Stimulated activated memory B cell treated with anti-CD40 and anti-IgM and Interleukin-4, amounts not matched to agents 10 μg/mL and 1 μg/mL and 100 μg/mL, for 72 hours (primary cell): ENCODE measurements at regions not wholly inside any gene's neighbourhood (a gene's known extent, or its start where the extent isn't known, plus 50 kb on each side); places are given as distances from the start of the nearest gene placed in this dataset.

ENCODE experiments used
- ATAC-seq: fragments of 150-1000 bp; cut with Tn5 transposase; 2 replicates; pipeline ENCODE4 v1.10.0; 2021
- H3K27ac Mint-ChIP-seq: one replicate; pipeline ENCODE4 v1.8.0; 2022; ENCODE audit warnings: mild to moderate bottlenecking, mixed read lengths
- H3K27me3 Mint-ChIP-seq: one replicate; pipeline ENCODE4 v1.8.0; 2022; ENCODE audit warnings: mixed read lengths
- H3K36me3 Mint-ChIP-seq: one replicate; pipeline ENCODE4 v1.8.0; 2022; ENCODE audit warnings: mixed read lengths
- H3K4me1 Mint-ChIP-seq: one replicate; pipeline ENCODE4 v1.8.0; 2022; ENCODE audit warnings: mixed read lengths
- H3K4me3 Mint-ChIP-seq: one replicate; pipeline ENCODE4 v1.8.0; 2022; ENCODE audit warnings: mild to moderate bottlenecking, moderate library complexity, mixed read lengths
- H3K9me3 Mint-ChIP-seq: one replicate; pipeline ENCODE4 v1.8.0; 2022; ENCODE audit warnings: mixed read lengths

GRCh38 chr9:89893886-89894285 lies 289.1 kb downstream of the GADD45G start:
- H3K4me3 Mint-ChIP-seq = no peak overlapping the region
- H3K27me3 Mint-ChIP-seq = no peaks in the 10 kb centered on the region
- H3K9me3 Mint-ChIP-seq = no peaks in the 10 kb centered on the region
- H3K36me3 Mint-ChIP-seq = no peaks in the 10 kb centered on the region
- no peak overlapping the region for H3K27ac Mint-ChIP-seq
- no peaks in the 10 kb centered on the region for H3K4me1 Mint-ChIP-seq
- no peak for ATAC-seq

GRCh38 chr9:89896806-89897340 lies 292.1 kb downstream of the GADD45G start:
- no peaks in the 10 kb centered on the region for H3K9me3 Mint-ChIP-seq
- no peaks in the 10 kb centered on the region for H3K4me1 Mint-ChIP-seq
- H3K27me3 Mint-ChIP-seq = peaks cover 24% of the 10 kb centered on the region
- H3K36me3 Mint-ChIP-seq = no peaks in the 10 kb centered on the region
- H3K27ac Mint-ChIP-seq = no peak overlapping the region
- H3K4me3 Mint-ChIP-seq = no peak overlapping the region
- ATAC-seq = no peak

GRCh38 chr9:89899573-89899972 lies 294.8 kb downstream of the GADD45G start:
- Mint-ChIP-seq H3K36me3 (no peaks in the 10 kb centered on the region), H3K4me1 (no peaks in the 10 kb centered on the region), H3K4me3 (no peak overlapping the region), H3K27me3 (peaks cover 42% of the 10 kb centered on the region), H3K27ac (no peak overlapping the region), H3K9me3 (no peaks in the 10 kb centered on the region)
- ATAC-seq = no peak

- no peak overlapping the region for H3K4me3 Mint-ChIP-seq
- H3K4me1 Mint-ChIP-seq = no peaks in the 10 kb centered on the region
- H3K36me3 Mint-ChIP-seq = no peaks in the 10 kb centered on the region
- no peaks in the 10 kb centered on the region for H3K9me3 Mint-ChIP-seq
- no peak overlapping the region for H3K27ac Mint-ChIP-seq
- no peak for ATAC-seq
- H3K27me3 Mint-ChIP-seq = peaks cover 51% of the 10 kb centered on the region
These were observed 297.1 kb downstream of the GADD45G start for GRCh38 chr9:89901920-89902319.

- Mint-ChIP-seq H3K36me3 (no peaks in the 10 kb centered on the region), H3K4me1 (no peaks in the 10 kb centered on the region), H3K27ac (no peak overlapping the region), H3K27me3 (peaks cover 51% of the 10 kb centered on the region), H3K4me3 (no peak overlapping the region), H3K9me3 (no peaks in the 10 kb centered on the region)
- no peak for ATAC-seq
These were observed 297.8 kb downstream of the GADD45G start for GRCh38 chr9:89902450-89903140.

- Mint-ChIP-seq H3K4me3 (no peak overlapping the region), H3K27me3 (peaks cover 51% of the 10 kb centered on the region), H3K36me3 (no peaks in the 10 kb centered on the region), H3K9me3 (no peaks in the 10 kb centered on the region), H3K4me1 (no peaks in the 10 kb centered on the region), H3K27ac (no peak overlapping the region)
- ATAC-seq = no peak
These were observed 298.3 kb downstream of the GADD45G start for GRCh38 chr9:89903141-89903475.

- H3K27ac Mint-ChIP-seq = no peak overlapping the region
- H3K27me3 Mint-ChIP-seq = peaks cover 37% of the 10 kb centered on the region
- H3K9me3 Mint-ChIP-seq = no peaks in the 10 kb centered on the region
- no peaks in the 10 kb centered on the region for H3K36me3 Mint-ChIP-seq
- no peaks in the 10 kb centered on the region for H3K4me1 Mint-ChIP-seq
- H3K4me3 Mint-ChIP-seq = no peak overlapping the region
- ATAC-seq = no peak
These were observed 301.0 kb downstream of the GADD45G start for GRCh38 chr9:89905606-89906338.

GRCh38 chr9:89911721-89912604 lies 307.2 kb downstream of the GADD45G start:
- H3K4me1 Mint-ChIP-seq = no peaks in the 10 kb centered on the region
- ATAC-seq = peak; percentile 16
- H3K27ac Mint-ChIP-seq = no peak overlapping the region
- H3K9me3 Mint-ChIP-seq = no peaks in the 10 kb centered on the region
- peaks cover 8% of the 10 kb centered on the region for H3K27me3 Mint-ChIP-seq
- H3K4me3 Mint-ChIP-seq = no peak overlapping the region
- H3K36me3 Mint-ChIP-seq = no peaks in the 10 kb centered on the region

GRCh38 chr9:89912605-89912953 lies 307.8 kb downstream of the GADD45G start:
- H3K9me3 Mint-ChIP-seq = no peaks in the 10 kb centered on the region
- H3K4me3 Mint-ChIP-seq = no peak overlapping the region
- H3K27ac Mint-ChIP-seq = no peak overlapping the region
- no peaks in the 10 kb centered on the region for H3K36me3 Mint-ChIP-seq
- H3K27me3 Mint-ChIP-seq = peaks cover 10% of the 10 kb centered on the region
- no peaks in the 10 kb centered on the region for H3K4me1 Mint-ChIP-seq
- ATAC-seq = no peak

- peaks cover 35% of the 10 kb centered on the region for H3K27me3 Mint-ChIP-seq
- no peaks in the 10 kb centered on the region for H3K36me3 Mint-ChIP-seq
- ATAC-seq = peak; percentile 37
- peaks cover 7% of the 10 kb centered on the region for H3K4me1 Mint-ChIP-seq
- no peaks in the 10 kb centered on the region for H3K9me3 Mint-ChIP-seq
- H3K27ac Mint-ChIP-seq = no peak overlapping the region
- no peak overlapping the region for H3K4me3 Mint-ChIP-seq
These were observed 310.4 kb downstream of the GADD45G start for GRCh38 chr9:89915187-89915586.

- peaks cover 38% of the 10 kb centered on the region for H3K27me3 Mint-ChIP-seq
- H3K27ac Mint-ChIP-seq = no peak overlapping the region
- peaks cover 7% of the 10 kb centered on the region for H3K4me1 Mint-ChIP-seq
- no peaks in the 10 kb centered on the region for H3K9me3 Mint-ChIP-seq
- H3K4me3 Mint-ChIP-seq = no peak overlapping the region
- no peak for ATAC-seq
- no peaks in the 10 kb centered on the region for H3K36me3 Mint-ChIP-seq
These were observed 311.3 kb downstream of the GADD45G start for GRCh38 chr9:89916001-89916597.

GRCh38 chr9:89917861-89918260 lies 313.0 kb downstream of the GADD45G start:
- Mint-ChIP-seq H3K9me3 (no peaks in the 10 kb centered on the region), H3K36me3 (no peaks in the 10 kb centered on the region), H3K27ac (no peak overlapping the region), H3K4me1 (peaks cover 7% of the 10 kb centered on the region), H3K4me3 (no peak overlapping the region), H3K27me3 (peaks cover 30% of the 10 kb centered on the region)
- no peak for ATAC-seq

- ATAC-seq = peak; percentile 72
- peaks cover 30% of the 10 kb centered on the region for H3K27me3 Mint-ChIP-seq
- H3K27ac Mint-ChIP-seq = peak overlapping the region; percentile 11
- no peak overlapping the region for H3K4me3 Mint-ChIP-seq
- H3K36me3 Mint-ChIP-seq = no peaks in the 10 kb centered on the region
- H3K4me1 Mint-ChIP-seq = peaks cover 19% of the 10 kb centered on the region
- no peaks in the 10 kb centered on the region for H3K9me3 Mint-ChIP-seq
These were observed 314.4 kb downstream of the GADD45G start for GRCh38 chr9:89919171-89919681.

- no peak for ATAC-seq
- Mint-ChIP-seq H3K27me3 (peaks cover 30% of the 10 kb centered on the region), H3K9me3 (no peaks in the 10 kb centered on the region), H3K36me3 (no peaks in the 10 kb centered on the region), H3K27ac (no peak overlapping the region), H3K4me3 (no peak overlapping the region), H3K4me1 (peaks cover 23% of the 10 kb centered on the region)
These were observed 315.3 kb downstream of the GADD45G start for GRCh38 chr9:89920131-89920530.

GRCh38 chr9:89920951-89921350 lies 316.1 kb downstream of the GADD45G start:
- no peaks in the 10 kb centered on the region for H3K36me3 Mint-ChIP-seq
- H3K9me3 Mint-ChIP-seq = no peaks in the 10 kb centered on the region
- peaks cover 23% of the 10 kb centered on the region for H3K4me1 Mint-ChIP-seq
- no peak overlapping the region for H3K27ac Mint-ChIP-seq
- no peak overlapping the region for H3K4me3 Mint-ChIP-seq
- peaks cover 30% of the 10 kb centered on the region for H3K27me3 Mint-ChIP-seq
- ATAC-seq = no peak
